NT2/D1 (cell line): ENCODE measurements at regions not wholly inside any gene's neighbourhood (a gene's known extent, or its start where the extent isn't known, plus 50 kb on each side); places are given as distances from the start of the nearest gene placed in this dataset.

ENCODE experiments used
- YY1 ChIP-seq: IDR thresholded peaks from 2 replicates; pipeline ENCODE4 v1.6.1; 2011; ENCODE audit not compliant: insufficient read length, insufficient read depth
- ZNF274 ChIP-seq: IDR thresholded peaks from 2 replicates; pipeline ENCODE4 v1.6.1; 2011; ENCODE audit warnings: mild to moderate bottlenecking, low read depth, low read length

DNA sequence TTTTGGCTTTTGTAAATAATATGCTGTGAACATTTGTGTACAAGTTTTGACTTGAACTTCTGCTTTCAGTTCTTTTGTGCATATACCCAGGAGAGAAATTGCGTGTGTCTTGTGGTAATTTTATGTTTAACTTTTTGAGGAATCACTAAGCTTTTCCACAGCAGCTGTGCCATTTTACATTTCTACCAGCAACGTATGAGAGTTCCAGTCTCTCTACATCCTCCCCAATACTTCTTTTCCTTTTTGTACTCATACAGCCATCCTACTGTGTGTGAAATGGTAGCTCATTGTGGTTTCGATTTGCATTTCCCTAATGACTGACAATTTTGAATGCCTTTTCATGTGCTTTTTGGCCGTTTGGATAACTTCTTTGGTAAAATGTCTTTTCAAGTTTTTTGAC is 66.3 kb upstream of the INHBA start:
- TF ChIP-seq YY1, result no peak
- TF ChIP-seq ZNF274, result no peak
